Thoracic aorta (tissue), 2 donors: ENCODE measurements at regions not wholly inside any gene's neighbourhood (a gene's known extent, or its start where the extent isn't known, plus 50 kb on each side); places are given as distances from the start of the nearest gene placed in this dataset.
"Not testable (repeated sequence)": the region's sequence is repeated elsewhere in the genome, so short reads cannot be mapped to it uniquely, and the experiment has no call there.

ENCODE experiments used
- ATAC-seq: fragments of 150-250 bp; one replicate; pipeline ENCODE4 v1.8.0; 2017; ENCODE audit warnings: low read depth; ENCODE audit not compliant: insufficient number of reproducible peaks, low FRiP score
- DNase-seq: peaks from one replicate; pipeline ENCODE4 v3.0.0-alpha.2; 2020; ENCODE audit warnings: low spot score
- H3K27ac ChIP-seq, 2 donors: fragments of 200-600 bp; sonication (generic); 1 replicate in 1 of 2; 2 replicates in 1 of 2; pipeline ENCODE4 v1.5.1; 2016; ENCODE audit warnings: mild to moderate bottlenecking in 2 of 2, moderate library complexity in 2 of 2
- H3K27me3 ChIP-seq: fragments of 200-600 bp; sonication (generic); replicated peaks from 2 replicates; pipeline ENCODE4 v1.6.0; 2016; ENCODE audit warnings: mild to moderate bottlenecking; ENCODE audit not compliant: insufficient read depth
- H3K36me3 ChIP-seq: fragments of 200-600 bp; sonication (generic); one replicate; pipeline ENCODE4 v1.5.1; 2016
- H3K4me1 ChIP-seq, 2 donors: fragments of 200-600 bp; sonication (generic); 1 replicate in 1 of 2; 2 replicates in 1 of 2; pipeline versions ENCODE4 v1.5.1 to v1.6.0; 2016; ENCODE audit warnings: low read depth in 2 of 2, mild to moderate bottlenecking in 1 of 2; ENCODE audit not compliant: control insufficient read depth in 1 of 2
- H3K4me3 ChIP-seq: fragments of 200-600 bp; sonication (generic); 2 replicates; pipeline ENCODE4 v1.5.1; 2016; ENCODE audit warnings: mild to moderate bottlenecking
- H3K9me3 ChIP-seq: fragments of 200-600 bp; sonication (generic); 2 replicates; pipeline ENCODE4 v1.5.1; 2016
- TF ChIP-seq, protein P1 (sequence below): fragments of 200-600 bp; sonication (generic); IDR thresholded peaks from one replicate; pipeline ENCODE4 v1.5.1; 2019; ENCODE audit warnings: antibody characterized with exemption

DNA sequence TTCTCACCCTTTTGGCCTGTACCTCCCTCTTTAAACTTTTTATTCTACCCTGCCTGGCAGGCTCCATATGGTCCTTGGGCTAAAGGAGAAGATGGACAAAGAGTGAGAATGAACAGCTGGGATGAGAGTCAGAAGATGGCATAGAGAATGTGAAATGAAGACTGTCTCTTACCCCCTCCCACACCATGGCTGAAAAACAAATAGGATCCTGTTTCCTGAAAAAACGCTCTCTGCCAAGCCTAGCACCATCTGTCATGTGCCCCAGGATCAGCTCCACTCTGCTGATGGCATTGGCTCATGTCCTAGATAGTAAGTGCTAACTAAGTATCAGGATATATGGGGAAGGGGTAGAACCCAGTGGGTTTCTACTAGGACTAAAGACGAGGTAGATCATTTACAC lies 238.6 kb downstream of the MEX3B start:
- Histone ChIP-seq H3K27ac (no peak overlapping the region), H3K4me1 (no peaks in the 10 kb centered on the region), H3K9me3 (no peaks in the 10 kb centered on the region), H3K27me3 (no peaks in the 10 kb centered on the region), H3K36me3 (no peaks in the 10 kb centered on the region), H3K4me3 (no peak overlapping the region)
- ATAC-seq = no peak
- no peak for DNase-seq
- TF ChIP-seq, protein P1, sequence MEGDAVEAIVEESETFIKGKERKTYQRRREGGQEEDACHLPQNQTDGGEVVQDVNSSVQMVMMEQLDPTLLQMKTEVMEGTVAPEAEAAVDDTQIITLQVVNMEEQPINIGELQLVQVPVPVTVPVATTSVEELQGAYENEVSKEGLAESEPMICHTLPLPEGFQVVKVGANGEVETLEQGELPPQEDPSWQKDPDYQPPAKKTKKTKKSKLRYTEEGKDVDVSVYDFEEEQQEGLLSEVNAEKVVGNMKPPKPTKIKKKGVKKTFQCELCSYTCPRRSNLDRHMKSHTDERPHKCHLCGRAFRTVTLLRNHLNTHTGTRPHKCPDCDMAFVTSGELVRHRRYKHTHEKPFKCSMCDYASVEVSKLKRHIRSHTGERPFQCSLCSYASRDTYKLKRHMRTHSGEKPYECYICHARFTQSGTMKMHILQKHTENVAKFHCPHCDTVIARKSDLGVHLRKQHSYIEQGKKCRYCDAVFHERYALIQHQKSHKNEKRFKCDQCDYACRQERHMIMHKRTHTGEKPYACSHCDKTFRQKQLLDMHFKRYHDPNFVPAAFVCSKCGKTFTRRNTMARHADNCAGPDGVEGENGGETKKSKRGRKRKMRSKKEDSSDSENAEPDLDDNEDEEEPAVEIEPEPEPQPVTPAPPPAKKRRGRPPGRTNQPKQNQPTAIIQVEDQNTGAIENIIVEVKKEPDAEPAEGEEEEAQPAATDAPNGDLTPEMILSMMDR = no peak

DNA sequence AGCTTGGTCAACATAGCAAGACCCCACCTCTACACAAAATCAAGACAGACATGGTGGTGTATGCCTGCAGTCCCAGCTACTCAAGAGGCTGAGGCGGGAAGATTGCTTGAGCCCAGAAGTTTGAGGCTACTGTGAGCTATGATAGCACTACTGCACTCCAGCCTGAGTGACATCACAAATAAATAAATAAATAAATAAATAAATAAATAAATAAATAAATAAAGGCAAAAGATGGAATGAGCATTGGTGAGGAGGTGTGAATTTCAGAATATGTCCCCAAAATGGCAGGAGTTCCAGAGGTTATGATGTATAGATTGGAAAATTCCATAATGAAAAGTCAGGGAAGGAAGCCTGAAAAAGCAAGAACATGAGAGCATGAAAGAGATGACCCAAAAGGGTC lies 249.9 kb downstream of the MEX3B start:
- TF ChIP-seq, protein P1 = no peak
- DNase-seq (no peak), ATAC-seq (no peak)
- H3K27me3 ChIP-seq = no peaks in the 10 kb centered on the region
- no peak overlapping the region for H3K27ac ChIP-seq
- H3K9me3 ChIP-seq = no peaks in the 10 kb centered on the region
- no peak overlapping the region for H3K4me3 ChIP-seq
- H3K4me1 ChIP-seq = no peaks in the 10 kb centered on the region
- H3K36me3 ChIP-seq = no peaks in the 10 kb centered on the region

DNA sequence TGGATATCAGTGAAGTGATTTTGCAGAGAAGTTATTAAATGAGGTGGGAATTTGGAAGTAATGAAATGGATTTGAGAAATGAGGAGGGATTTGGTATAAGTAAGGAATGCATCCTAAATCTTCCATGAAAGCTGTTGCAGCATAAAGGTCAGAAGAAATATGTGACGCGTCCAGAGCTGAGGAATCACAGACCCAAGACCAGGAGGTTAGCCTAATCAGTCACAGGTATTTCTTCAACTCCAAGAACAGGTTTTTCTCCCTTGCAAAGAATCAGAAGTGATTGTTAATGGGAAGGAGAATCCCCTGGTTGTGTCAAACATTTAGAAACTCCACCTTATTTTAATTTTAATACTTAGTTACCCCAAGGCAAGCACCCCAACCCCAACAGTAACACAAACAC lies 253.2 kb downstream of the MEX3B start:
- H3K36me3 ChIP-seq = no peaks in the 10 kb centered on the region
- no peak for DNase-seq

DNA sequence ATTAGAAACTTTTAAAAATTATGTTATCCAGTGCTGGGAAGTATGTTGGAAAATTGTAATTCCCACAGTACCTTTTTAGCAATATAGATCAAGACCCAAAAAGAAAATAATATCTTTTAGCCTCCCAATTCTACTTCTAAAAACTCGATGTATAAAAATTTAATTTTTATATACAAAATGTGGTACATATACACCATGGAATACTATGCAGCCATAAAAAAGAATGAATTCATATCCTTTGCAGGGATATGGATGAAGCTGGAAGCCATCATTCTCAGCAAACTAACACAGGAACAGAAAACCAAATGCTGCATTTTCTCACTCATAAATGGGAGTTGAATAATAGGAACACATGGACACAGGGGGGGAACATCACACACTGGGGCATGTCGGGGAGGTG lies 254.5 kb downstream of the MEX3B start:
- not testable (repeated sequence) for ATAC-seq, H3K36me3 ChIP-seq, H3K27me3 ChIP-seq, H3K9me3 ChIP-seq, H3K4me3 ChIP-seq, H3K27ac ChIP-seq, DNase-seq, H3K4me1 ChIP-seq

More for the DNA sequence above, 253.2 kb downstream of the MEX3B start:
- Histone ChIP-seq H3K27me3 (no peaks in the 10 kb centered on the region), H3K4me1 (no peaks in the 10 kb centered on the region), H3K9me3 (no peaks in the 10 kb centered on the region), H3K4me3 (no peak overlapping the region), H3K27ac (no peak overlapping the region)
- TF ChIP-seq, protein P1 = no peak
- ATAC-seq = no peak

DNA sequence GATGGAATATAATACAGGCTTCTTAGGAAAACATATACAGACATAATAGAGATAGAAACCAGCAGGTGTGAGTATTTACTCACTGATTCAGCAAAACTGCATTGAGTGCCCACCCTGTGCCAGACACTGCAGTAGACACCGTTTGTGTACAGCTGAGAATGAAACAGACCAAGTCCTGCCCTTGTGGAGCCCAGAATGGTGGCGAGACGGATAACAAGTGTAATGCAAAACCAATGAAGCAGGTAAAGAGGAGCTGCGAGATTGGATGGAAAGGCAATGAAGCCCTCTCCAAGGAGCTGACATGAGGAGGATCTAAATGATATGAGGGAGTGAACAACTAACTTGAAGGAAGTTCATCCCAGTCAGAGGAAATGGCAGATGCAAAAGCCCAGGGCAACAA lies 256.4 kb downstream of the MEX3B start:
- H3K27me3 ChIP-seq = no peaks in the 10 kb centered on the region
- H3K27ac ChIP-seq = no peak overlapping the region
- H3K4me1 ChIP-seq = no peaks in the 10 kb centered on the region
- no peak for DNase-seq
- no peak for ATAC-seq
- TF ChIP-seq, protein P1 = no peak
- no peak overlapping the region for H3K4me3 ChIP-seq
- H3K9me3 ChIP-seq = no peaks in the 10 kb centered on the region
- no peaks in the 10 kb centered on the region for H3K36me3 ChIP-seq

DNA sequence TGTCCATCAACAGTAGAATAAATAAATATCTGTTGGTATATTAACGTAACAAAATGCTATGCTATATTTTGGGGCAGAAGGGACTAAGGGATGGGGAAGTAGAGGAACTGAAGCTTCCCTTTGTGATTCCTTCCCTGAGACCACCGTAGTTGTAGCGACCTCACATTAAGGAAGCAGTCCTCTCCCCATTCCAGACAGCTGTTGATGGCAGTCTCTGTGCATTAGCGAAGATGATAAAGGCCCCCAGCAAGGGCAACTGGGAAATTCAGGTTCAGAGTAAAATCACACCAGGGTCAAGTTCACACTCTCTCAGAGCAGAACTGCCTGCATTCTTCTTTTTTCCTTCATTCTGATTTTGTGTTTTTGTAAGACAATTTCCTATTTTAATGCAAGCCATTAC lies 259.0 kb downstream of the MEX3B start:
- Histone ChIP-seq H3K4me1 (no peaks in the 10 kb centered on the region), H3K9me3 (no peaks in the 10 kb centered on the region), H3K36me3 (no peaks in the 10 kb centered on the region), H3K27ac (no peak overlapping the region), H3K27me3 (no peaks in the 10 kb centered on the region), H3K4me3 (no peak overlapping the region)
- DNase-seq (no peak), ATAC-seq (no peak)
- TF ChIP-seq, protein P1 = no peak
